ENCODE measurements at regions not wholly inside any gene's neighbourhood (a gene's known extent, or its start where the extent isn't known, plus 50 kb on each side); places are given as distances from the start of the nearest gene placed in this dataset.

DNA sequence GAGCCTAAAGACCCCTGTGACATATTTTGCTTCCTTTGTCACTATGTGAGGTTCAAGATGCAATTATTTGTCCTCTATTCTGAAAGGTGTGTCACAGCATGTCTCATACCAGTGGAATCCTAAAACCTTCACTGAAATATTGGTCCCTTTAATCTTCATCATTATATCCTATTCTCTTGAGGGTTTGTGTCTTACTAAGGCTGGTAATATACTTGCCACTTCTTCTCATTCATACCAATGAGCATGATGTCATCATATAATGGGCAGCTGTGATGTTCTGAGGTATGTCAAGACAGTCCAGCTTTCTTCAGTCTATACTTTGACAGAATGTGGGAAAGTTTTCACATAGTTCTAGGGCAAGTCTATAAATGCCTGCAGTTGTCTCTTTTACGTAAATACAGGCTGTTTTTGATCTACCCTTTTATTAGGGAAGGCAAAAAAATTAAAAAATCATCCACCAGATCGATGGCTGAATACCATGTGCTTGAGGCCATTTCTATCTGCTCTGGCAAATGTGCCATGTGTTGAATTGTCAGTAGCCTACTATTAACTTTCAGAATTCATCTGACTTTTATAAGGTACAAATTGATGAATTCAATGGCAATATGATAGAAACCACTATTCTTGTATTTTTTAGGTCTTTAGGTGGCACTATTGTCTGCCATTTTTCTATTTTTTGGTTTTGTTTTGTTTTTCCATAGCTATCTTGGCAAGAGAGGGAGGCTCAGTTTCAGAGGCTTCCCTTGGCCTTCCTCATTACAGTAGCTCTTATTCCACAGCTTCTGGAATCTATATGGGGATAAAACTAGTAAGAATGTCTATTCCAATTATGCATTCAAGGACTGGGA is 209.0 kb downstream of the PPARGC1A start:
- Mint-ChIP-seq H3K9me3 (peaks cover 0 to 2% of the 10 kb centered on the region in 2 donors), H3K27me3 (ENCODE audit: low read depth in 2 of 2) (no peaks in the 10 kb centered on the region), H3K36me3 (no peaks in the 10 kb centered on the region), H3K27ac (no peak overlapping the region), H3K4me3 (no peak overlapping the region), H3K4me1 (no peaks in the 10 kb centered on the region)
- intact Hi-C loops (cut with micrococcal nuclease), result no loop called here
- DNase-seq, result no peak
- H3K4me3 ChIP-seq (ENCODE audit: low read length), result no peak overlapping the region
- H3K4me1 ChIP-seq (ENCODE audit: control insufficient read depth, insufficient read depth, low read length), result no peaks in the 10 kb centered on the region
- H3K27me3 ChIP-seq (ENCODE audit: control insufficient read depth, insufficient read depth, low read length), result no peaks in the 10 kb centered on the region
- 95% methylated on average over 2 of the region's 2 CpGs for WGBS (ENCODE audit: insufficient coverage)
- no peak for ATAC-seq
- no peak for TF ChIP-seq CTCF (IDR thresholded peaks at IDR 0.05)
- no peak overlapping the region for H3K27ac ChIP-seq (ENCODE audit: low read length)
- no peaks in the 10 kb centered on the region for H3K36me3 ChIP-seq (ENCODE audit: control insufficient read depth, insufficient read depth, low read length)
- H3K9me3 ChIP-seq (ENCODE audit: control insufficient read depth, insufficient read depth, low read length), result no peaks in the 10 kb centered on the region

- H3K27me3 ChIP-seq (ENCODE audit: control insufficient read depth, insufficient read depth, low read length), result no peaks in the 10 kb centered on the region
- no peaks in the 10 kb centered on the region for H3K4me1 ChIP-seq (ENCODE audit: control insufficient read depth, insufficient read depth, low read length)
- Mint-ChIP-seq H3K4me3 (no peak overlapping the region), H3K9me3 (peaks cover 5 to 12% of the 10 kb centered on the region in 2 donors), H3K27me3 (ENCODE audit: low read depth in 2 of 2) (no peaks in the 10 kb centered on the region), H3K36me3 (peaks cover 8% of the 10 kb centered on the region), H3K27ac (no peak overlapping the region), H3K4me1 (no peaks in the 10 kb centered on the region)
- H3K4me3 ChIP-seq (ENCODE audit: low read length), result no peak overlapping the region
- H3K36me3 ChIP-seq (ENCODE audit: control insufficient read depth, insufficient read depth, low read length), result no peaks in the 10 kb centered on the region
- ATAC-seq (no peak), DNase-seq (no peak)
- no CpG with 5 or more reads among the region's 1 CpG for WGBS (ENCODE audit: insufficient coverage)
- H3K27ac ChIP-seq (ENCODE audit: low read length), result no peak overlapping the region
- intact Hi-C loops (cut with micrococcal nuclease), result no loop called here
- no peaks in the 10 kb centered on the region for H3K9me3 ChIP-seq (ENCODE audit: control insufficient read depth, insufficient read depth, low read length)
- no peak for TF ChIP-seq CTCF (IDR thresholded peaks at IDR 0.05)
Measured at GRCh38 chr4:23674694-23675093, 215.2 kb downstream of the PPARGC1A start.

DNA sequence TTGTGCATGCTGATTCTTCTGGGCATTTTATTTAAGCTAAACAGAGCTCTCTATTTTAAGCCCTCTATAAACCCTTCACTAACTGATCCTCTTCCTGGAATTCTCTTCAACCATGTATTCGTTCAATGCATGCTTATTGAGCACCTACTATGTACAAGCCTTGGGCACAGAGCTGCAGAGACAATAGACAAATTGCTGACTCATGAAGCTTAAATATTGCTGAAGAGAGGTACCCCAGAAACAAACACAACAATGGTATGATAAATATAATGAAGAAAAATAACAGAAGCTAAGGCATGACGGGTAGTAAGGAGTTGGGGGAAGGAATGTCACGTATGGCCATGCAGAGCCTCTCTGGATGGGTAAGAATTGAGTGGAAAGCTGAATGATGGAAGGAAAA is 222.2 kb downstream of the PPARGC1A start:
- Histone ChIP-seq H3K4me1 (ENCODE audit: control insufficient read depth, insufficient read depth, low read length) (no peaks in the 10 kb centered on the region), H3K4me3 (ENCODE audit: low read length) (no peak overlapping the region), H3K27me3 (ENCODE audit: control insufficient read depth, insufficient read depth, low read length) (no peaks in the 10 kb centered on the region), H3K36me3 (ENCODE audit: control insufficient read depth, insufficient read depth, low read length) (no peaks in the 10 kb centered on the region), H3K9me3 (ENCODE audit: control insufficient read depth, insufficient read depth, low read length) (peaks cover 8% of the 10 kb centered on the region), H3K27ac (ENCODE audit: low read length) (no peak overlapping the region)
- intact Hi-C loops (cut with micrococcal nuclease), result no loop called here
- DNase-seq (no peak), ATAC-seq (no peak)
- Mint-ChIP-seq H3K27ac (no peak overlapping the region), H3K27me3 (ENCODE audit: low read depth in 2 of 2) (no peaks in the 10 kb centered on the region), H3K36me3 (peaks cover 7% of the 10 kb centered on the region), H3K4me1 (no peaks in the 10 kb centered on the region), H3K9me3 (peaks cover 22 to 28% of the 10 kb centered on the region in 2 donors), H3K4me3 (no peak overlapping the region)
- TF ChIP-seq CTCF (IDR thresholded peaks at IDR 0.05), result no peak
- 80% methylated on average over 3 of the region's 3 CpGs for WGBS (ENCODE audit: insufficient coverage)

DNA sequence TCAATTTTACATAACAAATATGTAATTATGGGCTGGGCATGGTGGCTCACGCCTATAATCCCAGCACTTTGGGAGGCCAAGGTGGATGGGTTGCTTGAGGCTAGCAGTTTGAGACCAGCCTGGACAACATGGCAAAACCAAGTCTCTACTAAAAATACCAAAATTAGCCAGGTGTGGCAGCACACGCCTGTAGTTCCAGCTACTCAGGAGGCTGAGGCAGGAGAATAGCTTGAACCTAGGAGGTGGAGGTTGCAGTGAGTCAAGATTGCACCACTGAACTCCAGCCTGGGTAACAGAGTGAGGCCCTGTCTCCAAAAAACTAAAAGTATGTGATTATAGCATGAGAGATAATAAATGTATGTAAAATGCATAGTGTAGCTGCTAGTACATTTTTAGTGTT is 229.0 kb downstream of the PPARGC1A start:
- H3K9me3 ChIP-seq (ENCODE audit: control insufficient read depth, insufficient read depth, low read length), result peaks cover 3% of the 10 kb centered on the region
- DNase-seq, result no peak
- Mint-ChIP-seq H3K27me3 (ENCODE audit: low read depth in 2 of 2) (no peaks in the 10 kb centered on the region), H3K9me3 (peaks cover 17 to 21% of the 10 kb centered on the region in 2 donors), H3K4me3 (no peak overlapping the region), H3K4me1 (no peaks in the 10 kb centered on the region), H3K27ac (no peak overlapping the region), H3K36me3 (peaks cover 8% of the 10 kb centered on the region)
- no peak for TF ChIP-seq CTCF (IDR thresholded peaks at IDR 0.05)
- no peaks in the 10 kb centered on the region for H3K27me3 ChIP-seq (ENCODE audit: control insufficient read depth, insufficient read depth, low read length)
- no peak overlapping the region for H3K4me3 ChIP-seq (ENCODE audit: low read length)
- WGBS (ENCODE audit: insufficient coverage), result 81% methylated on average over 1 of the region's 2 CpGs
- H3K4me1 ChIP-seq (ENCODE audit: control insufficient read depth, insufficient read depth, low read length), result no peaks in the 10 kb centered on the region
- ATAC-seq, result no peak
- H3K27ac ChIP-seq (ENCODE audit: low read length), result no peak overlapping the region
- intact Hi-C loops (cut with micrococcal nuclease), result no loop called here
- H3K36me3 ChIP-seq (ENCODE audit: control insufficient read depth, insufficient read depth, low read length), result no peaks in the 10 kb centered on the region

Data from natural killer cell (primary cell).